HFFc6 (cell line): ENCODE measurements at regions not wholly inside any gene's neighbourhood (a gene's known extent, or its start where the extent isn't known, plus 50 kb on each side); places are given as distances from the start of the nearest gene placed in this dataset.
A peak's percentile ranks its signal among the peaks of the same experiment; 100 is the strongest.

Source experiments
- DNase-seq: peaks from one replicate; pipeline ENCODE4 v3.0.0-alpha.2; 2018
- H3K27ac Mint-ChIP-seq: 2 replicates; pipeline ENCODE4 v1.8.0; 2020; ENCODE audit warnings: mild to moderate bottlenecking, mixed read lengths
- H3K27me3 Mint-ChIP-seq: 2 replicates; pipeline ENCODE4 v1.8.0; 2021; ENCODE audit warnings: mild to moderate bottlenecking, moderate library complexity, mixed read lengths; ENCODE audit not compliant: insufficient read depth
- H3K36me3 Mint-ChIP-seq: 2 replicates; pipeline ENCODE4 v1.8.0; 2021; ENCODE audit warnings: low read depth, mixed read lengths
- H3K4me1 Mint-ChIP-seq: 2 replicates; pipeline ENCODE4 v1.8.0; 2020; ENCODE audit warnings: low read depth, mixed read lengths
- H3K4me3 Mint-ChIP-seq: 2 replicates; pipeline ENCODE4 v1.8.0; 2020; ENCODE audit warnings: mild to moderate bottlenecking, moderate library complexity, mixed read lengths
- H3K9me3 Mint-ChIP-seq: 2 replicates; pipeline ENCODE4 v1.8.0; 2020; ENCODE audit warnings: mild to moderate bottlenecking, mixed read lengths
- TF ChIP-seq, protein P1 (sequence below): fragments of 200-600 bp; sonication (generic); IDR thresholded peaks from 2 replicates; pipeline ENCODE4 v1.5.0; 2021; ENCODE audit warnings: antibody characterized with exemption, mild to moderate bottlenecking

DNA sequence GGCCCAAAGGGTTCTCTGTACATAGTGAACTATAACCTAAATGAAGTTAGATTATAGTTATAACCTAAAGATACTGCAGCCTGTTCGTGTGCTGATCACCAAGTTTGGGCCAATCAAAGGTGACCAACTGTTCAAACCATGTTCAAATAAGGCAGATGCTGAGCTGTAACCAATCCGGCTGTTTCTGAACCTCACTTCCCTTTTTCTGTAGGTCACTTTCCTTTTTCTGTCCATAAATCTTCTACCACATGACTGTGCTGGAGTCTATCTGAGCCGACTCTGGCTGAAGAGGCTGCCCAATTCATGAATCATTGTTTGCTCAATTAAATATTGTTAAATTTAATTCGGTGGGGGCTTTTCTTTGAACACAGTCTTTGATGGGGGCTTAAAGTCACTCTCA is 1920.2 kb downstream of the MAT2B start:
- Mint-ChIP-seq H3K36me3 (peaks cover 4% of the 10 kb centered on the region; the same call in 1 of the 2 replicates), H3K27me3 (no peaks in the 10 kb centered on the region), H3K9me3 (peaks cover 39% of the 10 kb centered on the region), H3K4me3 (no peak overlapping the region), H3K27ac (no peak overlapping the region), H3K4me1 (no peaks in the 10 kb centered on the region)
- DNase-seq, result no peak
- TF ChIP-seq, protein P1, sequence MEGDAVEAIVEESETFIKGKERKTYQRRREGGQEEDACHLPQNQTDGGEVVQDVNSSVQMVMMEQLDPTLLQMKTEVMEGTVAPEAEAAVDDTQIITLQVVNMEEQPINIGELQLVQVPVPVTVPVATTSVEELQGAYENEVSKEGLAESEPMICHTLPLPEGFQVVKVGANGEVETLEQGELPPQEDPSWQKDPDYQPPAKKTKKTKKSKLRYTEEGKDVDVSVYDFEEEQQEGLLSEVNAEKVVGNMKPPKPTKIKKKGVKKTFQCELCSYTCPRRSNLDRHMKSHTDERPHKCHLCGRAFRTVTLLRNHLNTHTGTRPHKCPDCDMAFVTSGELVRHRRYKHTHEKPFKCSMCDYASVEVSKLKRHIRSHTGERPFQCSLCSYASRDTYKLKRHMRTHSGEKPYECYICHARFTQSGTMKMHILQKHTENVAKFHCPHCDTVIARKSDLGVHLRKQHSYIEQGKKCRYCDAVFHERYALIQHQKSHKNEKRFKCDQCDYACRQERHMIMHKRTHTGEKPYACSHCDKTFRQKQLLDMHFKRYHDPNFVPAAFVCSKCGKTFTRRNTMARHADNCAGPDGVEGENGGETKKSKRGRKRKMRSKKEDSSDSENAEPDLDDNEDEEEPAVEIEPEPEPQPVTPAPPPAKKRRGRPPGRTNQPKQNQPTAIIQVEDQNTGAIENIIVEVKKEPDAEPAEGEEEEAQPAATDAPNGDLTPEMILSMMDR, result no peak

DNA sequence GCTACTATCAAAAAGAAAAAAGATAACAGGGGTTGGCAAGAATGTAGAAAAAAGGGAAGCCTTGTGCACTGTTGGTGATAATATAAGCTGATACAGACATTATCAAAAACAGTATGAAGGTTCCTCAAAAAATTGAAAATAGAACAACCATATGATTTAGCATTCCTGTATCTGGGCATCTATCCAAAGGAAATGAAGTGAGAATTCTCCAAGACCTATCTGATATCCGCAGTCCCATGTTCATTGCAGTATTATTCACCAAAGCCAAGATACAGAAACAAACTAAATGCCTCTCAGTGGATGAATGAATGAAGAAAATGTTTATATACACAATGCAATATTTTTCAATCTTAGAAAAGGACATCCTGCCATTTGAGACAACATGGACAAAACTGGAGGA is 1943.3 kb downstream of the MAT2B start:
- H3K27ac Mint-ChIP-seq, result no peak overlapping the region
- no peak for DNase-seq
- no peaks in the 10 kb centered on the region for H3K36me3 Mint-ChIP-seq
- TF ChIP-seq, protein P1, result no peak
- H3K27me3 Mint-ChIP-seq, result peaks cover 1% of the 10 kb centered on the region
- peaks cover 25% of the 10 kb centered on the region for H3K9me3 Mint-ChIP-seq
- no peaks in the 10 kb centered on the region for H3K4me1 Mint-ChIP-seq
- no peak overlapping the region for H3K4me3 Mint-ChIP-seq

DNA sequence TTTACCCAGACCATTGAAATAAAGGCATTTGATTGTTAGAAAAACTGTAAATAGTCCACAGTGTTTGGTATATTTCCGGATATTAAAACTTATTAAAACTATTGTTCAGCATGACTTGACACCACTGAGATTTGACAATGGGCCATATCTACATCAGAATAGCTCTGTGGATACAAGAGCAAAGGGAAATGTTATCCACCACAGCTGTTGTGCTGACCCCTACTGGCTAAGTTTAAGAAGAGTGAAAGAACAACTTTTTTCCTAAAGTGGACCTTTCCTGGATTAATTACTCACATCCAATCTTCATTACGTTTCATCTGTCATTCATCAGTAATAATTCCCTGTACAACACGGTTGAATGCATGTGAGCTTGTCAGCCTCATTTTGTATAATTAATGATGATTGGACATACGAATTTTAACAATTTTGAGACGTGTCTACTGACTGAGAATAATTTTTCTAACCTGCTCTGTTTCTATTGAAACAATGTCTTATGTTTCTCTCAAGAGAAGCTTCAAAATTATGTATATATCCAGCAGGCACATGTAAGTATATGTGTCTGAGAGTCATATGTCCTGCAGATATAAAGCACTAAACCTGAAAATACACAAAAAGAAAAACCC is 1952.6 kb downstream of the MAT2B start:
- Mint-ChIP-seq H3K27me3 (no peaks in the 10 kb centered on the region), H3K9me3 (peaks cover 13% of the 10 kb centered on the region), H3K27ac (no peak overlapping the region), H3K4me1 (no peaks in the 10 kb centered on the region), H3K36me3 (no peaks in the 10 kb centered on the region), H3K4me3 (no peak overlapping the region)
- DNase-seq, result no peak
- TF ChIP-seq, protein P1, result peak; percentile 57; the same call in 1 of the 2 replicates

DNA sequence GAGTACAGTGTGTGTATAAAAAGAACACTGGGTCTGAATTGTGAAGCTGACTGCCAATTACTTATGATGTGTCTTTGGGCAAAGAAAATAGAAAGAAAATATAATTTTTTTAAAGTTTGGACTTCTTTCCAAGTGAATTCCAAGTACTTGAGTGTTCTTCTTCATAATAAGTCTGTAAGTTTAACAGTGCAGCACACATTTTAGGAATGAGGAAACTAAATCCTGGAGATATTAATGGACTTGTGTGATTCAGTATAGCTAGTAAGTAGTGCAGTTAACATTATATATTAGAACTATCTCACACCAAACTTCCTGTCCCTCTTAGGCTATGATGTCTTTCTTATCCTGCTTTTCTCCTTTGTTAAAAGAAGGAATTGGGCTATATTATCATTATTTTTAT is 1953.8 kb downstream of the MAT2B start:
- Mint-ChIP-seq H3K27me3 (no peaks in the 10 kb centered on the region), H3K9me3 (peaks cover 20% of the 10 kb centered on the region), H3K4me3 (no peak overlapping the region), H3K36me3 (no peaks in the 10 kb centered on the region; the same call in 1 of the 2 replicates), H3K27ac (no peak overlapping the region), H3K4me1 (no peaks in the 10 kb centered on the region)
- TF ChIP-seq, protein P1, result no peak
- no peak for DNase-seq

DNA sequence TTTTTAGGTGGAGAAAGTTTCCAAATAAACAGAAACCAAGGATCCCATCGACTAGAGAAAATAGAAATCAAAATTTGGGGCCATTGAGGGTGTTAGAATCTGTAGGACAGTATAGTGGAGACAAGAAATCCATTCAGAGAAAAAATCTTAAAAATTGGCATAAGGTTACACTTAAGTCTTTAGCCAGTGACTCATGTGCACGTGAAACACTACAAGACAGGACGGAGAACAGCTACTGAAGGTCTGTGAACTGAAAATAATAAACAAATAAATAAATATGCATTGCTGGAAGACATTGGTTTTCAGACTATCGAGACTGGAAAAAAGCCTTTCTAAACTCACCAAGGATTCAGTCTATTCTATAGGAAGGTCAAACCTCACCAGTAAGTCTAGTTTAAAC is 1955.5 kb downstream of the MAT2B start:
- H3K36me3 Mint-ChIP-seq, result no peaks in the 10 kb centered on the region; the same call in 1 of the 2 replicates
- TF ChIP-seq, protein P1, result no peak
- H3K27me3 Mint-ChIP-seq, result no peaks in the 10 kb centered on the region
- H3K4me3 Mint-ChIP-seq, result no peak overlapping the region
- no peak for DNase-seq
- H3K9me3 Mint-ChIP-seq, result peaks cover 37% of the 10 kb centered on the region
- no peaks in the 10 kb centered on the region for H3K4me1 Mint-ChIP-seq
- H3K27ac Mint-ChIP-seq, result no peak overlapping the region

DNA sequence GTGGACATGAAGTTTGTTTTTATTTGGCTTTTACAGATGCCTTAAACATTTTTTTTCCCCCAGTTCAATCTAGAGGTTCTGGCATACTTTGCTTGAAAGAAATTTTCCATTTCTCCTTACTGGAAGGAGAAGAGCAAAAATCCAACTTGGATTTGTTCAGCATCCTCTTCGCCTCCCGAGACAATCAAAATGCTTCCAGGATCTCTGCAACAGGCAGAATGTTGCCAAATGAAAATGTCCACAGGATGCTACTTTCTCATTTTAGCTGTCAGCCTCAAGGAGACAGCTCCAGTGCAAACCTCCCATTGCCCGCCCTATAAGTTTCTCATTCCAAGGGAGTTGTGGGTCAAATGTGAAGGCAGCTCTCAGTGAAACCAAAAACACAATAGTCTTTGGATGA is 1972.1 kb downstream of the MAT2B start:
- no peak overlapping the region for H3K27ac Mint-ChIP-seq
- H3K4me1 Mint-ChIP-seq, result no peaks in the 10 kb centered on the region
- no peak for DNase-seq
- H3K36me3 Mint-ChIP-seq, result no peaks in the 10 kb centered on the region
- H3K4me3 Mint-ChIP-seq, result no peak overlapping the region
- H3K27me3 Mint-ChIP-seq, result no peaks in the 10 kb centered on the region
- TF ChIP-seq, protein P1, result no peak
- peaks cover 27% of the 10 kb centered on the region for H3K9me3 Mint-ChIP-seq
